Neural progenitor cell (in vitro differentiated cells): ENCODE measurements at regions not wholly inside any gene's neighbourhood (a gene's known extent, or its start where the extent isn't known, plus 50 kb on each side); places are given as distances from the start of the nearest gene placed in this dataset.

ENCODE experiments used
- DNase-seq: peaks from one replicate; pipeline ENCODE4 v3.0.0-alpha.2; 2016; ENCODE audit warnings: low spot score
- H2AFZ ChIP-seq: fragments of 200-600 bp; sonication (generic); replicated peaks from 2 replicates; pipeline ENCODE4 v1.6.1; 2016; ENCODE audit warnings: antibody characterized with exemption
- H3F3A ChIP-seq: fragments of 200-600 bp; sonication (generic); 2 replicates; pipeline ENCODE4 v1.6.1; 2016; ENCODE audit warnings: antibody characterized with exemption, low read depth
- H3K27ac ChIP-seq: fragments of 200-600 bp; sonication (generic); 2 replicates; pipeline ENCODE4 v1.5.1; 2016; ENCODE audit warnings: mild to moderate bottlenecking
- H3K27me3 ChIP-seq: fragments of 200-600 bp; sonication (generic); 2 replicates; pipeline ENCODE4 v1.6.1; 2016; ENCODE audit warnings: mild to moderate bottlenecking, moderate library complexity
- H3K36me3 ChIP-seq: fragments of 200-600 bp; sonication (generic); 2 replicates; pipeline ENCODE4 v1.5.1; 2016
- H3K4me1 ChIP-seq: fragments of 200-600 bp; sonication (generic); 2 replicates; pipeline ENCODE4 v1.6.1; 2016; ENCODE audit warnings: mixed run types
- H3K4me2 ChIP-seq: fragments of 200-600 bp; sonication (generic); 2 replicates; pipeline ENCODE4 v1.6.1; 2016
- H3K4me3 ChIP-seq: fragments of 200-600 bp; sonication (generic); 2 replicates; pipeline ENCODE4 v1.5.1; 2016
- H3K79me2 ChIP-seq: fragments of 200-600 bp; sonication (generic); 2 replicates; pipeline ENCODE4 v1.6.1; 2016; ENCODE audit warnings: low read depth
- H3K9ac ChIP-seq: fragments of 200-600 bp; sonication (generic); 2 replicates; pipeline ENCODE4 v1.6.1; 2016
- H3K9me3 ChIP-seq: fragments of 200-600 bp; sonication (generic); 2 replicates; pipeline ENCODE4 v1.5.1; 2016; ENCODE audit warnings: low read depth
- H4K20me1 ChIP-seq: fragments of 200-600 bp; sonication (generic); 2 replicates; pipeline ENCODE4 v1.6.1; 2016; ENCODE audit warnings: low read depth
- H3K27ac Mint-ChIP-seq: 3 replicates; pipeline ENCODE4 v1.8.0; 2021; ENCODE audit warnings: mixed read lengths
- H3K27me3 Mint-ChIP-seq: 2 replicates; pipeline ENCODE4 v1.8.0; 2022; ENCODE audit warnings: low read depth, mild to moderate bottlenecking, inconsistent platforms, moderate library complexity, mixed read lengths; ENCODE audit not compliant: insufficient read depth
- H3K36me3 Mint-ChIP-seq: 3 replicates; pipeline ENCODE4 v1.8.0; 2021; ENCODE audit warnings: mixed read lengths
- H3K4me1 Mint-ChIP-seq: 3 replicates; pipeline ENCODE4 v1.8.0; 2021; ENCODE audit warnings: mixed read lengths
- H3K4me3 Mint-ChIP-seq: 3 replicates; pipeline ENCODE4 v1.8.0; 2021; ENCODE audit warnings: mild to moderate bottlenecking, moderate library complexity, mixed read lengths
- H3K9me3 Mint-ChIP-seq: 3 replicates; pipeline ENCODE4 v1.8.0; 2020; ENCODE audit warnings: mixed read lengths
- CTCF ChIP-seq: fragments of 200-600 bp; sonication (generic); IDR thresholded peaks from 2 replicates; pipeline ENCODE4 v1.5.1; 2017; ENCODE audit warnings: antibody characterized with exemption, mild to moderate bottlenecking
- EZH2 ChIP-seq: fragments of 200-600 bp; sonication (generic); IDR thresholded peaks from 2 replicates; pipeline ENCODE4 v1.6.1; 2017; ENCODE audit warnings: antibody characterized with exemption, mild to moderate bottlenecking, moderate library complexity
- EZH2phosphoT487 ChIP-seq: fragments of 200-600 bp; sonication (generic); IDR thresholded peaks from 2 replicates; pipeline ENCODE4 v1.6.1; 2017; ENCODE audit warnings: antibody characterized with exemption

- H3K27me3 ChIP-seq = no peaks in the 10 kb centered on the region
- TF ChIP-seq CTCF = no peak
- no peak for TF ChIP-seq EZH2phosphoT487
- TF ChIP-seq EZH2 = no peak
- no peak overlapping the region for H3K9ac ChIP-seq
- no peak for DNase-seq
- peaks cover 11% of the 10 kb centered on the region for H3K4me1 Mint-ChIP-seq
- H3K4me2 ChIP-seq = no peak overlapping the region
- no peak overlapping the region for H3K27ac ChIP-seq
- peak overlapping the region; percentile 4 for H2AFZ ChIP-seq
- no peaks in the 10 kb centered on the region for H3F3A ChIP-seq
- H4K20me1 ChIP-seq = no peaks in the 10 kb centered on the region
- H3K79me2 ChIP-seq = no peaks in the 10 kb centered on the region
- peaks cover 2% of the 10 kb centered on the region for H3K36me3 Mint-ChIP-seq
- no peak overlapping the region for H3K27ac Mint-ChIP-seq
- H3K27me3 Mint-ChIP-seq = peaks cover 4% of the 10 kb centered on the region
- no peaks in the 10 kb centered on the region for H3K36me3 ChIP-seq
- H3K4me1 ChIP-seq = no peaks in the 10 kb centered on the region
- no peaks in the 10 kb centered on the region for H3K9me3 ChIP-seq
- no peak overlapping the region for H3K4me3 ChIP-seq
- peaks cover 13% of the 10 kb centered on the region for H3K9me3 Mint-ChIP-seq
- no peak overlapping the region for H3K4me3 Mint-ChIP-seq
Observed at GRCh38 chr4:124025428-124025827, 628.8 kb downstream of the SPRY1 start.

GRCh38 chr4:124028182-124028581 is 631.6 kb downstream of the SPRY1 start:
- Mint-ChIP-seq H3K4me3 (no peak overlapping the region), H3K27me3 (peaks cover 4% of the 10 kb centered on the region), H3K9me3 (peaks cover 13% of the 10 kb centered on the region), H3K4me1 (peaks cover 12% of the 10 kb centered on the region), H3K27ac (no peak overlapping the region), H3K36me3 (no peaks in the 10 kb centered on the region)
- Histone ChIP-seq H2AFZ (peak overlapping the region; percentile 36), H3K27ac (no peak overlapping the region), H3K27me3 (no peaks in the 10 kb centered on the region), H3F3A (no peaks in the 10 kb centered on the region), H3K9me3 (no peaks in the 10 kb centered on the region), H3K4me1 (no peaks in the 10 kb centered on the region), H3K9ac (no peak overlapping the region), H3K4me2 (no peak overlapping the region), H4K20me1 (no peaks in the 10 kb centered on the region), H3K79me2 (no peaks in the 10 kb centered on the region), H3K36me3 (no peaks in the 10 kb centered on the region), H3K4me3 (no peak overlapping the region)
- TF ChIP-seq EZH2 (no peak), EZH2phosphoT487 (no peak), CTCF (no peak)
- no peak for DNase-seq

DNA sequence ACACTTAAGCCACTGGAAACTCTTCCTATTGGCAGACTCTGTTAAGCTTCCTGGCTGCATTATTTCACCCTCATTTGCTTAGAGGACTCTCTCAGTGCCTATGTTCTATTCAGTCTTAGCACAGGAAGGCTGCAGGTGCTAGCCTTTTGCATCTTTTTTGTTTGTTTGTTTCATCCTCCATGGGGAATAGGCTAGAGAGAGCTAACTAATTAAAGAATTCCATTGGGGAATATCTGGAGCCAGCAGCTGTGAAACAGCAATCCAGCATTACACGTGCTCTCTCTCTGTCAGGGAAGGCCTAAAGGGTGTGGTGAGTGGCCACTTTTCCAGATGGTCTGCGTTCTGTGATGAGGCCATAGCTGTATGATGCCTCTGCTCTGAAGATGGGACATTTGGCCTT is 633.6 kb downstream of the SPRY1 start:
- no peaks in the 10 kb centered on the region for H3K4me1 ChIP-seq
- Mint-ChIP-seq H3K9me3 (peaks cover 9% of the 10 kb centered on the region), H3K27me3 (peaks cover 4% of the 10 kb centered on the region), H3K4me3 (no peak overlapping the region), H3K36me3 (no peaks in the 10 kb centered on the region), H3K4me1 (peaks cover 12% of the 10 kb centered on the region), H3K27ac (no peak overlapping the region)
- H3K27me3 ChIP-seq = no peaks in the 10 kb centered on the region
- no peak overlapping the region for H3K27ac ChIP-seq
- no peaks in the 10 kb centered on the region for H3F3A ChIP-seq
- H3K9me3 ChIP-seq = no peaks in the 10 kb centered on the region
- no peak for TF ChIP-seq CTCF
- no peak for TF ChIP-seq EZH2phosphoT487
- no peak for TF ChIP-seq EZH2
- no peaks in the 10 kb centered on the region for H4K20me1 ChIP-seq
- H3K79me2 ChIP-seq = no peaks in the 10 kb centered on the region
- peak; percentile 20 for DNase-seq
- H3K36me3 ChIP-seq = no peaks in the 10 kb centered on the region
- H3K4me3 ChIP-seq = no peak overlapping the region
- no peak overlapping the region for H3K9ac ChIP-seq
- no peak overlapping the region for H2AFZ ChIP-seq
- no peak overlapping the region for H3K4me2 ChIP-seq

GRCh38 chr4:124032035-124032434 is 635.4 kb downstream of the SPRY1 start:
- Histone ChIP-seq H3K9ac (no peak overlapping the region), H3K36me3 (no peaks in the 10 kb centered on the region), H3K27me3 (no peaks in the 10 kb centered on the region), H4K20me1 (no peaks in the 10 kb centered on the region), H3K4me1 (no peaks in the 10 kb centered on the region), H3K27ac (no peak overlapping the region), H3K79me2 (no peaks in the 10 kb centered on the region), H3K9me3 (no peaks in the 10 kb centered on the region), H3K4me3 (no peak overlapping the region), H3K4me2 (no peak overlapping the region), H2AFZ (no peak overlapping the region), H3F3A (no peaks in the 10 kb centered on the region)
- Mint-ChIP-seq H3K4me3 (no peak overlapping the region), H3K27me3 (peaks cover 2% of the 10 kb centered on the region), H3K4me1 (peaks cover 5% of the 10 kb centered on the region), H3K9me3 (peaks cover 4% of the 10 kb centered on the region), H3K36me3 (no peaks in the 10 kb centered on the region), H3K27ac (no peak overlapping the region)
- DNase-seq = no peak
- TF ChIP-seq EZH2 (no peak), EZH2phosphoT487 (no peak), CTCF (no peak)
